ENCODE measurements at regions not wholly inside any gene's neighbourhood (a gene's known extent, or its start where the extent isn't known, plus 50 kb on each side); places are given as distances from the start of the nearest gene placed in this dataset.

DNA sequence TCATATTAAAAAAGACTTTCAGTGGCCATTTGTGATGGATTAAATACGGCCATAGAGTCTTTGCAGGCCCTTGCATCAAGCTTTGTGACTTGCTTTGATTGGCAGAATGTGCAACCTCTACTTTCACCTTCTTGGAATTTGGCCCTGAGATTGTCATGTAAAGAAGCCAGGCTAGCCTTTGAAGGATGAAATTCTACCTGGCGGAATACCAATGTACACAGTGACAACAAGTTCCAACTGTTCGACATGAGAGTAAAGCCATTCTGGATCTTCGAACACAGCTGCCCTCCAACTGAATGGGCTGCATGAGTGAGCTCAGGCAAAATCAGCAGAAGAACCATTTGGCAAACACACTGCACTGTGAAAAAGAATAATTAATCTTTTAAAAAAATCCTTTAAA, 321.3 kb downstream of the PHF14 start:
- Histone ChIP-seq H3K27me3 (no peaks in the 10 kb centered on the region), H3K9me3 (no peaks in the 10 kb centered on the region), H3K36me3 (no peaks in the 10 kb centered on the region), H3K4me1 (no peaks in the 10 kb centered on the region), H3K27ac (replicated peaks in 1 of 4) (no peak overlapping the region), H3K4me3 (no peak overlapping the region)
- no peak for DNase-seq (ENCODE audit: extremely low spot score)
- intact Hi-C loops (cut with DNase I), result no loop called here
- 69% methylated on average over 4 of the region's 4 CpGs for WGBS
- no peak for TF ChIP-seq EP300 (IDR thresholded peaks at IDR 0.05)
- TF ChIP-seq, protein P1, sequence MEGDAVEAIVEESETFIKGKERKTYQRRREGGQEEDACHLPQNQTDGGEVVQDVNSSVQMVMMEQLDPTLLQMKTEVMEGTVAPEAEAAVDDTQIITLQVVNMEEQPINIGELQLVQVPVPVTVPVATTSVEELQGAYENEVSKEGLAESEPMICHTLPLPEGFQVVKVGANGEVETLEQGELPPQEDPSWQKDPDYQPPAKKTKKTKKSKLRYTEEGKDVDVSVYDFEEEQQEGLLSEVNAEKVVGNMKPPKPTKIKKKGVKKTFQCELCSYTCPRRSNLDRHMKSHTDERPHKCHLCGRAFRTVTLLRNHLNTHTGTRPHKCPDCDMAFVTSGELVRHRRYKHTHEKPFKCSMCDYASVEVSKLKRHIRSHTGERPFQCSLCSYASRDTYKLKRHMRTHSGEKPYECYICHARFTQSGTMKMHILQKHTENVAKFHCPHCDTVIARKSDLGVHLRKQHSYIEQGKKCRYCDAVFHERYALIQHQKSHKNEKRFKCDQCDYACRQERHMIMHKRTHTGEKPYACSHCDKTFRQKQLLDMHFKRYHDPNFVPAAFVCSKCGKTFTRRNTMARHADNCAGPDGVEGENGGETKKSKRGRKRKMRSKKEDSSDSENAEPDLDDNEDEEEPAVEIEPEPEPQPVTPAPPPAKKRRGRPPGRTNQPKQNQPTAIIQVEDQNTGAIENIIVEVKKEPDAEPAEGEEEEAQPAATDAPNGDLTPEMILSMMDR (IDR thresholded peaks at IDR 0.05), result no peak
- no peak for TF ChIP-seq POLR2A (IDR thresholded peaks at IDR 0.05; ENCODE audit: low read depth)
- no peak for TF ChIP-seq POLR2AphosphoS5 (IDR thresholded peaks at IDR 0.05)

DNA sequence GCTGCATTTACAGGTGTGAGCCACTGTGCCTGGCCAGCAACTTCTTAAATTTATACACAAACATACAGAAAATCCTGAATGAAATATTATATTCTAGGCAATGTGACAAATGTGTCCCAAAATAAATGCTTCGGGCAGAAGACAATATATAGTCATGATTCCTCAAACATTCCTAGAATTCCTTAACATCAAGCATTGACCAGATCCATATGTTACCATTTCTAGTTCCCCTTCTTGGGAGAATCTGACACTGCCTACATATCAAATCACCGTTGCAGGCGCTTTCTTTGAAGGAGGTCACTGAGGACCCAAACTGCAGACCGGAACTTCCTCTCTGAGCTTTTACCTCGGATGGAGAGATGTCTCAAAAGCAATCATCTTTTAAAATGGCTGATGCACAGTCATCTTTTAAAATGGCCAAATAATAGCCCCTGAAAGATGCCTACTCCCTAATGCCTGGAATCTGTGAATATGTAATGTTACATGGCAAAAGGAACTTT, 323.5 kb downstream of the PHF14 start:
- WGBS, result 64% methylated on average over 5 of the region's 5 CpGs
- DNase-seq (ENCODE audit: extremely low spot score), result no peak
- H3K4me3 ChIP-seq, result no peak overlapping the region
- H3K27ac ChIP-seq (replicated peaks in 1 of 4), result no peak overlapping the region
- H3K27me3 ChIP-seq, result no peaks in the 10 kb centered on the region
- H3K4me1 ChIP-seq, result no peaks in the 10 kb centered on the region
- H3K36me3 ChIP-seq, result no peaks in the 10 kb centered on the region
- intact Hi-C loops (cut with DNase I), result no loop called here
- TF ChIP-seq EP300 (IDR thresholded peaks at IDR 0.05), result no peak
- peaks cover 0 to 5% (median 0%) of the 10 kb centered on the region in 4 donors for H3K9me3 ChIP-seq

DNA sequence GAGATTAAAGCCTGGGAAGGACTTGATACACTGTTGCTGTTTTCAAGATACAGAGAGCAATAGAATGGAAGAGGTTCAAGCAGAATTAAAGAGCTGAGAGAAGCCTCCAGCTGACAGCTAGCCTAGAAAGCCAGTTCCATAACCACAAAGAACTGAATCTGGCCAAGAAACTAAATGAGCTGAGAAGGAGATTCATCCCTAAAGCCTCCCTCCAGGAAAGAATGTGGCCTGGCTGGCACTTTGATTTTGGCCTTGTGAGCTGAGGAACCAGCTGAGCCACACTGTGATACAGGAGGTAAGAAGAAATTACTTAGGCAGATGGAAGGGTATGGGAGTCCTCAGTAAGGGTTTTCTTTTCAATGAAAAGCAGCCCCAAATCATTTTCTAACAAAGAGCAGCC, 324.1 kb downstream of the PHF14 start:
- Histone ChIP-seq H3K27me3 (no peaks in the 10 kb centered on the region), H3K4me1 (no peaks in the 10 kb centered on the region), H3K36me3 (no peaks in the 10 kb centered on the region), H3K4me3 (no peak overlapping the region), H3K27ac (replicated peaks in 1 of 4) (no peak overlapping the region), H3K9me3 (peaks cover 0 to 5% (median 0%) of the 10 kb centered on the region in 4 donors)
- DNase-seq (ENCODE audit: extremely low spot score), result no peak
- intact Hi-C loops (cut with DNase I), result no loop called here
- TF ChIP-seq, protein P1 (IDR thresholded peaks at IDR 0.05), result no peak
- TF ChIP-seq POLR2AphosphoS5 (IDR thresholded peaks at IDR 0.05) (no peak), POLR2A (IDR thresholded peaks at IDR 0.05; ENCODE audit: low read depth) (no peak), EP300 (IDR thresholded peaks at IDR 0.05) (no peak)

DNA sequence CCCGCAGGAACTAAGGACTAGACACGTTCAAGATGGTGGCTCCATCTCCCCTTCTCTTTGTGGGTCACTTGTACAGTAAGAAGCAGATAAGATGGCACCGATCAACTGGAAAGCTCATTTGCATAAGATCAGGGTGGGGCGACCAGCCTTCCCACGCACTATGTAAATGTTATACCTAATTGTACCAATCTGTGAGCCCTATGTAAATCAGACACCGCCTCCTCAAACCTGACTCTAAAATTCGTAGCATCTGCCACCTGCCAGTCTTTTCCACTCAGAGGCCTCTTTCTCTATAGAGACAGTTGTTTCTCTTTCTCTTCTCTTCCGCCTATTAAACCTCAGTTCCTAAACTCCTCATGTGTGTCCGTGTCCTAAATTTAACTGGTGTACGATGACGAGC, 324.5 kb downstream of the PHF14 start:
- intact Hi-C loops (cut with DNase I), result no loop called here

DNA sequence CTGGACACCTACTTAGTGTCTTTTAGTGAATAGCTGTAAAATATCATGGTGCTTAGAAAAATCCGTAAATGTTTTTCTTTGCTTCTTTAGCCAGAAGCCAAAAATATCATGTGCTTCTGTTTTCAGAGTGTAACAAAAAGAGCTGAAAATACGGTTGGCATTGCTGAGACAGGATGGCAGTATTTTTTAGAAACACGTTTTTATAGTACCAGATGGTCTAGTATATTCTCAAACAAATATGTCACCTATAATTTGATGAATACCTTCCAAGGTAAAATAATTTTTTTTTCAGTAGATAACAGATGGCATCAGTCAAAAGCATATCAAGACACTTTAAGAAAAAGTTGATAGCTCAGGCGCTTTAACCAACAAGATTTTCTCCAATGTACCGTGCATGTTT, 326.6 kb downstream of the PHF14 start:
- H3K4me1 ChIP-seq, result no peaks in the 10 kb centered on the region
- no peaks in the 10 kb centered on the region for H3K36me3 ChIP-seq
- 62% methylated on average over 5 of the region's 5 CpGs for WGBS
- TF ChIP-seq EP300 (IDR thresholded peaks at IDR 0.05), result no peak
- TF ChIP-seq, protein P1 (IDR thresholded peaks at IDR 0.05), result no peak
- no peak for TF ChIP-seq POLR2AphosphoS5 (IDR thresholded peaks at IDR 0.05)
- TF ChIP-seq POLR2A (IDR thresholded peaks at IDR 0.05; ENCODE audit: low read depth), result no peak
- DNase-seq (ENCODE audit: extremely low spot score), result no peak
- H3K27ac ChIP-seq (replicated peaks in 1 of 4), result no peak overlapping the region
- intact Hi-C loops (cut with DNase I), result no loop called here
- H3K9me3 ChIP-seq, result peaks cover 0 to 5% (median 0%) of the 10 kb centered on the region in 4 donors
- no peaks in the 10 kb centered on the region for H3K27me3 ChIP-seq
- no peak overlapping the region for H3K4me3 ChIP-seq

More for the DNA sequence above, 324.5 kb downstream of the PHF14 start:
- 88% methylated on average over 11 of the region's 11 CpGs for WGBS
- no peaks in the 10 kb centered on the region for H3K27me3 ChIP-seq
- no peaks in the 10 kb centered on the region for H3K36me3 ChIP-seq
- no peak overlapping the region for H3K4me3 ChIP-seq
- no peak overlapping the region for H3K27ac ChIP-seq (replicated peaks in 1 of 4)
- H3K9me3 ChIP-seq, result peaks cover 0 to 5% (median 0%) of the 10 kb centered on the region in 4 donors
- TF ChIP-seq EP300 (IDR thresholded peaks at IDR 0.05), result no peak
- DNase-seq (ENCODE audit: extremely low spot score), result no peak
- H3K4me1 ChIP-seq, result no peaks in the 10 kb centered on the region

DNA sequence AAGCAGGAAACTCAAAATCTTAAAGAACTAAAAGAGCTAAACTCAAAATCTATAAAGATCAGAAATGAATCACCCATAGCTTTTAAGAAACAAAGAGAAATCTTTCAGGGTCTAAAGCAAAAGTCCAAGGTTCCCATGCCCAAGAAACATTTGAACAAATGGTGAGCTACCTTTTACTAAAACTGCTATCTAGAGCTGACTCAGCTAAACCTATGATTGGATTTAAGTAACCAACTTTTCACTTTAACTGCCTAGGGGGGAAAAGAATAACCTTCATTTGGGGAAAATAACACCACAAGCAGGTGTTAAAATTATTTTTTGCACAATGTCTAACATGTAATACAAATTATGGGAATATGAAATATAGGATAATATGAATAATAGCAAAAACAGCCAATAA, 328.4 kb downstream of the PHF14 start:
- no peak overlapping the region for H3K4me3 ChIP-seq
- H3K27me3 ChIP-seq, result no peaks in the 10 kb centered on the region
- no peaks in the 10 kb centered on the region for H3K36me3 ChIP-seq
- intact Hi-C loops (cut with DNase I), result no loop called here
- H3K9me3 ChIP-seq, result peaks cover 0 to 5% (median 0%) of the 10 kb centered on the region in 4 donors
- no peak for TF ChIP-seq POLR2A (IDR thresholded peaks at IDR 0.05; ENCODE audit: low read depth)
- TF ChIP-seq, protein P1 (IDR thresholded peaks at IDR 0.05), result no peak
- no peak for TF ChIP-seq POLR2AphosphoS5 (IDR thresholded peaks at IDR 0.05)
- no peak for TF ChIP-seq EP300 (IDR thresholded peaks at IDR 0.05)
- no peak for DNase-seq (ENCODE audit: extremely low spot score)
- no peak overlapping the region for H3K27ac ChIP-seq (replicated peaks in 1 of 4)
- H3K4me1 ChIP-seq, result no peaks in the 10 kb centered on the region

Data from esophagus muscularis mucosa (tissue), 4 donors.